ENCODE measurements at regions not wholly inside any gene's neighbourhood (a gene's known extent, or its start where the extent isn't known, plus 50 kb on each side); places are given as distances from the start of the nearest gene placed in this dataset.

DNA sequence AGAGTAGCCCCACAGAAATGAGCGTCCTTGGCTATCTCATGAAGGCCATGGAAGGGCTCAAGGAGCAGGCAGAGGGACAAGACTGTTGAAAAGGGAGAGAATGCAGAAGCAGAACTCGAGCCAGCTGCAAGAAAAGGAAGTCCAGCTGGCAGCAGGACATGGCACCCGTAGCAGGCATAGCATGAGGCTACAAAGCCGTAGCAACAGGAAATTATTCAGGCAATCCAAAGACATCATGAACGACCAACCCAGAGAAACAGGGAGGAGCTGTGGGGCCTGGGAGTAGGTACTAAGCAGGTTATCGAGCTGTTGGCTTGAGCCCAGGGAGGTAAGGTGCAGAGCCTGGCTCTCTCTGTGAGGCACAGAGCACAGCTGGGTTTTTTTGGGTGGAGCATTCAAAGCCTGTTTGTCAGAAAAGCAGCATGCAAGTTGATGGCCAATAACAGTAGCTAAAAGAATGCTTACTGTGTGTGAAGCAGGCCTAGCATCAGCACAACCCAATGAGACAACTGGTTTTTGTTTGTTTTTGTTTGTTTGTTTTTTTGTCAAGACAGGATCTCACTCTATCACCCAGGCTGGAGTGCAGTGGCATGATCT lies 144.0 kb upstream of the SMAD3 start:
- H3K4me3 ChIP-seq (ENCODE audit: low read depth, low read length), result no peak overlapping the region
- TF ChIP-seq, protein P1, sequence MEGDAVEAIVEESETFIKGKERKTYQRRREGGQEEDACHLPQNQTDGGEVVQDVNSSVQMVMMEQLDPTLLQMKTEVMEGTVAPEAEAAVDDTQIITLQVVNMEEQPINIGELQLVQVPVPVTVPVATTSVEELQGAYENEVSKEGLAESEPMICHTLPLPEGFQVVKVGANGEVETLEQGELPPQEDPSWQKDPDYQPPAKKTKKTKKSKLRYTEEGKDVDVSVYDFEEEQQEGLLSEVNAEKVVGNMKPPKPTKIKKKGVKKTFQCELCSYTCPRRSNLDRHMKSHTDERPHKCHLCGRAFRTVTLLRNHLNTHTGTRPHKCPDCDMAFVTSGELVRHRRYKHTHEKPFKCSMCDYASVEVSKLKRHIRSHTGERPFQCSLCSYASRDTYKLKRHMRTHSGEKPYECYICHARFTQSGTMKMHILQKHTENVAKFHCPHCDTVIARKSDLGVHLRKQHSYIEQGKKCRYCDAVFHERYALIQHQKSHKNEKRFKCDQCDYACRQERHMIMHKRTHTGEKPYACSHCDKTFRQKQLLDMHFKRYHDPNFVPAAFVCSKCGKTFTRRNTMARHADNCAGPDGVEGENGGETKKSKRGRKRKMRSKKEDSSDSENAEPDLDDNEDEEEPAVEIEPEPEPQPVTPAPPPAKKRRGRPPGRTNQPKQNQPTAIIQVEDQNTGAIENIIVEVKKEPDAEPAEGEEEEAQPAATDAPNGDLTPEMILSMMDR (IDR thresholded peaks at IDR 0.05; ENCODE audit: low read depth, low read length), result no peak
- DNase-seq (ENCODE audit: low read depth, low spot score), result no peak
- in situ Hi-C loops (cut with HindIII; ENCODE audit: low sequenced_read_pairs), result no loop called here

DNA sequence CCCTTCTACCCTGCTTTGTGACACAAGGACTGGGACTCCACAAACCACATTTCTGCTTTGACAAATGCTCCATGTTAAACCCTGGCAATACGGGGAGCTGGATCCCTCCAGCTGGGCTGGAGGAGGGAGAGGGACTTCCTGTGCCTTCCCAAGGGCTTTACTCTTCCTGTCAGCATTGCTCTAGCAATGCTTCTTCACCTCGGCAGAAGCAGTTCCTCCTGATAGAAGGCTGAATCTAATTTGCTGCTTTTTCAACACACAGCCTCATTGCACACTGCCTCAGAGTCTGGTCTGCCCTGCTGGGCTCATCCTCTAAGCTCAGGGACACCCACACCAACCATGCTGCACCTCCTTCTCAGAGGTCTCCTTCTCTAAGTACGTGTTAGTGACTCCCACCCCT lies 142.8 kb upstream of the SMAD3 start:
- TF ChIP-seq, protein P1 (IDR thresholded peaks at IDR 0.05; ENCODE audit: low read depth, low read length), result no peak
- in situ Hi-C loops (cut with HindIII; ENCODE audit: low sequenced_read_pairs), result no loop called here
- no peak for DNase-seq (ENCODE audit: low read depth, low spot score)

DNA sequence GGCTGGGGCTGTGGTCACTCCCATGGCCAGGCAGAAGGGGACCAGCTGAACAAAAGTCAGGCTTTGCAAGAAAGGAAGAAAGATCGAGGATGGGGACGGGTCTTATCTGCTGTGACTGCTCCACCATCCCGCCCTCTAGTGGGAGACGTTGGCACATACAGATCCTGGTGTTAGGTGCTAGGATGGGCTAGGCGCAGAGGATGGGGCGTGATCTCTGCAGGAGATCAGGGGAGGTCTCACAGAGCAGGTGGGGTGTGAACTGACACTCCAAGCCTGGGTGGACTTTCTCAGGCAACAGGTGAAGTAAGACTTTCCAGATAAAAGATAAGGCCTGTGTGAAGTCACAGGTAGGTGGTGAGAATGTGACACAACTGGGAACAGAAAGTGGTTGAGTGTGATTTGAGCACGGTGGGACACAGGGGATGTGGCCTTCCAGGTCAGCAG lies 141.9 kb upstream of the SMAD3 start:
- in situ Hi-C loops (cut with HindIII; ENCODE audit: low sequenced_read_pairs), result no loop called here
- TF ChIP-seq, protein P1 (IDR thresholded peaks at IDR 0.05; ENCODE audit: low read depth, low read length), result peak; percentile 66
- DNase-seq (ENCODE audit: low read depth, low spot score), result peak; percentile 14
- H3K4me3 ChIP-seq (ENCODE audit: low read depth, low read length), result no peak overlapping the region

More for the DNA sequence above, 142.8 kb upstream of the SMAD3 start:
- H3K4me3 ChIP-seq (ENCODE audit: low read depth, low read length), result no peak overlapping the region

GRCh38 chr15:66924889-66925288 lies 140.5 kb upstream of the SMAD3 start:
- in situ Hi-C loops (cut with HindIII; ENCODE audit: low sequenced_read_pairs), result no loop called here

DNA sequence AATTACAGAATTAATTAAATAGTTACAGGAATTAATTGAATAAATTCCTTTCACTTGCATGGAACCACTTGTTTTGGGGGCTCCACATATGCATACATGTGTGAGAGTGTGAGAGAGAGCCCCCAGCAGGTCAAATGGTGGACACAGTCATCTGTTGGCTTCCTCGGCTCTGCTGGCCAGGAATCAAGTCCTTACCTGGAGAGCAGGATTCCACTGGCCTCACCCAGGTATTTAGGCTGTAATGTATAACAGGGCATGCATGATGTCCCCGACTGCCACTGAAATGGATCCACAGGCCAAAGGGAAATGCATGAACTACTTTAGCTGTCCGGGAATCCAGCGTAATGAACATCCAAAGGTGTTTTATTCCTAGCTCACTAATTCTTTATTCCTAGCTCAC lies 139.7 kb upstream of the SMAD3 start:
- in situ Hi-C loops (cut with HindIII; ENCODE audit: low sequenced_read_pairs), result no loop called here
- DNase-seq (ENCODE audit: low read depth, low spot score), result no peak
- TF ChIP-seq, protein P1 (IDR thresholded peaks at IDR 0.05; ENCODE audit: low read depth, low read length), result no peak
- no peak overlapping the region for H3K4me3 ChIP-seq (ENCODE audit: low read depth, low read length)

More at GRCh38 chr15:66924889-66925288, 140.5 kb upstream of the SMAD3 start:
- TF ChIP-seq, protein P1 (IDR thresholded peaks at IDR 0.05; ENCODE audit: low read depth, low read length), result no peak
- H3K4me3 ChIP-seq (ENCODE audit: low read depth, low read length), result no peak overlapping the region
- no peak for DNase-seq (ENCODE audit: low read depth, low spot score)

DNA sequence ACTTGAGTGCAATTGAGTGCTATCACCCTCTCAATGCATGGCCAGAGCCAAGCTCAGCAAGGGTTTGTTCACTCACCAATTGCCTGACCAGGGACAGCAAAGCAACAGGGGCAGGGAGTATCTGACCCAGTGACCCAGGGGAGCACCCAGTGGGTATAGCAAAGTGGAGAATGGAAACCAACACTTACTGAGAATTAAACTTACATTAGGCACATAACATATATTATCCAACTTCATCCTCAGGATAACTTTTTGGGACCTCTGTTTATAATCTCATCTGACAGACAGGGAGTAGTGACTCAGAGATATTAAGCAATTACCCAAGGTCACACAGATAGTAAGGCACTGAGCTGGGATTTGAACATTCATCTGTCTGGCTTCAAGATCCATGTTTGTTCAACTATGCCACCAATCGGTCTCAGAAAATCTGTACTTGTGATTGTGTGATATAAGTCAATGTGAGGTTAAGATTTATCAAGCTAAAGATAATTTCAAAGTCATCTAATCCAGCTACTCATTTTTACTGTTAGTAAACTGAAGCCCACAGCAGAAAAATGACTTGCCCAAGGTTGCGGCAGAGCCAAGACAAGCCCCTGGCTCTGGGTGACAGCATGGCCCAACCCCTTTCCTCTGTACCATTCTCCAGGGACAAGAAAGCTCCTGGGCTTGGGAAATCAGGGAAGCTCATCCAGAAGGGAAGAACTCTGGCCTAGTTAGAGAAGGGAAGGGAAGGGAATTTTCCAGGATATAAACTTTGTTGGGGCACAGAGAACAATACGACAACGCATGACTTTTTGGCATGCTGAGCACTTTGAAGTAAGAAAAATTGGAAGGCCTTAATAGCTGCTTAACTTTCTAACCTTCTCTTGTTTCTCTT lies 138.0 kb upstream of the SMAD3 start:
- TF ChIP-seq, protein P1 (IDR thresholded peaks at IDR 0.05; ENCODE audit: low read depth, low read length), result no peak
- no peak for DNase-seq (ENCODE audit: low read depth, low spot score)
- in situ Hi-C loops (cut with HindIII; ENCODE audit: low sequenced_read_pairs), result no loop called here
- no peak overlapping the region for H3K4me3 ChIP-seq (ENCODE audit: low read depth, low read length)

Data from astrocyte of the spinal cord (primary cell).